Vagina (tissue), 2 donors: ENCODE measurements at regions not wholly inside any gene's neighbourhood (a gene's known extent, or its start where the extent isn't known, plus 50 kb on each side); places are given as distances from the start of the nearest gene placed in this dataset.

Experiments used
- DNase-seq, 2 donors: peaks; one replicate each; pipeline ENCODE4 v3.0.0-alpha.2; 2017; ENCODE audit errors: extremely low spot score in 2 of 2
- H3K27ac ChIP-seq: fragments of 200-600 bp; sonication (generic); one replicate; pipeline ENCODE4 v1.5.1; 2019
- H3K27me3 ChIP-seq: fragments of 200-600 bp; sonication (generic); one replicate; pipeline ENCODE4 v1.5.1; 2019
- H3K36me3 ChIP-seq, 2 donors: fragments of 200-600 bp; sonication (generic); one replicate each; pipeline ENCODE4 v1.5.1; 2017 to 2019
- H3K4me1 ChIP-seq: fragments of 200-600 bp; sonication (generic); one replicate; pipeline ENCODE4 v1.5.1; 2019
- H3K4me3 ChIP-seq, 2 donors: fragments of 200-600 bp; sonication (generic); 1 replicate in 1 of 2; 2 replicates in 1 of 2; pipeline ENCODE4 v1.5.1; 2016 to 2019
- H3K9me3 ChIP-seq: fragments of 200-600 bp; sonication (generic); one replicate; pipeline ENCODE4 v1.5.1; 2019
- POLR2A ChIP-seq, 2 donors: fragments of 450-650 bp; IDR thresholded peaks; one replicate each; pipeline ENCODE4 v1.6.1; 2017; ENCODE audit warnings: antibody characterized with exemption in 2 of 2, mild to moderate bottlenecking in 2 of 2, moderate library complexity in 2 of 2
- POLR2AphosphoS5 ChIP-seq, 2 donors: sonication (generic); formaldehyde crosslinking; IDR thresholded peaks; one replicate each; pipeline ENCODE4 v1.9.0; 2017; ENCODE audit warnings: antibody characterized with exemption in 2 of 2, mild to moderate bottlenecking in 2 of 2, low read depth in 1 of 2; ENCODE audit not compliant: insufficient read depth in 1 of 2
- intact Hi-C: fragments of 100-400 bp; cut with DNase I; formaldehyde crosslinking; loops from one replicate; pipeline ENCODE4 v1.15.1; 2023
- TF ChIP-seq, protein P1 (sequence below), 3 experiments: fragments of 450-650 bp in 2 of 3; fragments of 200-600 bp in 1 of 3; sonication (generic) in 1 of 3; IDR thresholded peaks; one replicate each; pipeline ENCODE4 v1.5.1; 2017 to 2019; ENCODE audit warnings: antibody characterized with exemption in 3 of 3, mild to moderate bottlenecking in 2 of 3, moderate library complexity in 2 of 3

DNA sequence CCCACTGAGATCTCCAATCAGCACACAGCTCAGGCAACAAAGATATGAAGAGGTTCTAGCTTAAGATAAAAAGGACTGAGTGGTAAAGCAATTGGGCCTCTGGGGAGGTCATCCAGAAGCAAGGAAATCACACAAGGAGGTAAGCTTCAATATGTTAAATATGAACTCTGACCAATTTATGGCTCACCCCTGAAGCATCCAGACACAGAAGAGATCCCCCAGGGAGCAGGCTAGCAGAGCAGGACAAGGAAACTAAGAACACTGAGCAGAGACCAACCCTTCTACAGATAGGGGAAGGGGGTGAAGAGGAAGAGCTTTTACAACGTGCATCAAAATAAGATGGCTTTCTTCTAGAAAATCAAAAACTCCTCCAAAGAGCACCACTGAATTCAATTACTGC, 616.2 kb downstream of the DNAH5 start:
- intact Hi-C loops = no loop called here
- Histone ChIP-seq H3K27me3 (no peaks in the 10 kb centered on the region), H3K27ac (no peak overlapping the region), H3K4me1 (no peaks in the 10 kb centered on the region), H3K4me3 (no peak overlapping the region), H3K9me3 (no peaks in the 10 kb centered on the region), H3K36me3 (no peaks in the 10 kb centered on the region)
- no peak for DNase-seq
- TF ChIP-seq POLR2A (IDR thresholded peaks at IDR 0.05) (no peak), POLR2AphosphoS5 (IDR thresholded peaks at IDR 0.05; ENCODE audit: insufficient read depth in 1 of 2, low read depth in 1 of 2) (no peak)
- TF ChIP-seq, protein P1, sequence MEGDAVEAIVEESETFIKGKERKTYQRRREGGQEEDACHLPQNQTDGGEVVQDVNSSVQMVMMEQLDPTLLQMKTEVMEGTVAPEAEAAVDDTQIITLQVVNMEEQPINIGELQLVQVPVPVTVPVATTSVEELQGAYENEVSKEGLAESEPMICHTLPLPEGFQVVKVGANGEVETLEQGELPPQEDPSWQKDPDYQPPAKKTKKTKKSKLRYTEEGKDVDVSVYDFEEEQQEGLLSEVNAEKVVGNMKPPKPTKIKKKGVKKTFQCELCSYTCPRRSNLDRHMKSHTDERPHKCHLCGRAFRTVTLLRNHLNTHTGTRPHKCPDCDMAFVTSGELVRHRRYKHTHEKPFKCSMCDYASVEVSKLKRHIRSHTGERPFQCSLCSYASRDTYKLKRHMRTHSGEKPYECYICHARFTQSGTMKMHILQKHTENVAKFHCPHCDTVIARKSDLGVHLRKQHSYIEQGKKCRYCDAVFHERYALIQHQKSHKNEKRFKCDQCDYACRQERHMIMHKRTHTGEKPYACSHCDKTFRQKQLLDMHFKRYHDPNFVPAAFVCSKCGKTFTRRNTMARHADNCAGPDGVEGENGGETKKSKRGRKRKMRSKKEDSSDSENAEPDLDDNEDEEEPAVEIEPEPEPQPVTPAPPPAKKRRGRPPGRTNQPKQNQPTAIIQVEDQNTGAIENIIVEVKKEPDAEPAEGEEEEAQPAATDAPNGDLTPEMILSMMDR (IDR thresholded peaks at IDR 0.05) = no peak

DNA sequence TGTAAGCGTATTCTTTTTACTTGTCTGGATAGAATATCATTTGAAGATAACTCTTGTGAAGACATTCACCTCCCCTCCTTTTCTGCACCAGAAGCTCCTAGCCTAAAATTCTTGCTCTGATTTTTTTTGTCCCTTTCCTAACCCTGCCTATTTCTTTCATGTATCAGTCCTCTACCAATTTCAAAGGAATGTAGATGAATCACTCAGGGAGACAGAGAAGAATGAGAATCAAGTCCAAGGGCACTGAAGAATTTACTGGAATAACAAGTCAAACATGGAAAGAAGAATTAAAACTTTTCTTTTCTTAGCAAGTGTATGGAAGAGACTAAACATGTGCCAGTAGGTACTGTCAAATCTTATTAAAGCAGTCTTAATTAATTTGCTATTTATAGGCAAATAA, 618.7 kb downstream of the DNAH5 start:
- Histone ChIP-seq H3K4me1 (no peaks in the 10 kb centered on the region), H3K4me3 (no peak overlapping the region), H3K9me3 (no peaks in the 10 kb centered on the region), H3K27me3 (no peaks in the 10 kb centered on the region), H3K36me3 (no peaks in the 10 kb centered on the region), H3K27ac (no peak overlapping the region)
- intact Hi-C loops = no loop called here
- no peak for TF ChIP-seq POLR2A (IDR thresholded peaks at IDR 0.05)
- TF ChIP-seq, protein P1 (IDR thresholded peaks at IDR 0.05) = no peak
- no peak for TF ChIP-seq POLR2AphosphoS5 (IDR thresholded peaks at IDR 0.05; ENCODE audit: insufficient read depth in 1 of 2, low read depth in 1 of 2)
- DNase-seq = no peak

DNA sequence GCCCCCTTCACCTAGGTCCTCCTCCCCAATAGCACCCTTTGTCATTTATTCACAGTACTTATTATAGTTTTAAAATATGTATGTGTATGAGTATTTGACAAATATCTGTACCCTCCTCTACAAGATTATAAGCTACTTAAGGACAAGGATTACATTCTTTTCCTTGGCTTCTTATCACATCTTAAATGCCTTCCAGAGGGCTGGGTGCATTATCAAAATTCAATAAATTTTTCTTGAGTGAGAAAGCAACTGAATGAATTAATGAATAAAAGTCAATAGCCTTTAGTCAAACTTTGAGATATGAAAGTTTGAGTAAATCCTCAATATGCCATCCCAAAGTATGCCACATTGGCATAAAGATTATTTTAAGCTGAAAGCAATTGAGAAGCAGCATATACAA, 621.7 kb downstream of the DNAH5 start:
- Histone ChIP-seq H3K36me3 (no peaks in the 10 kb centered on the region), H3K4me3 (no peak overlapping the region), H3K4me1 (no peaks in the 10 kb centered on the region), H3K27me3 (no peaks in the 10 kb centered on the region), H3K9me3 (no peaks in the 10 kb centered on the region), H3K27ac (no peak overlapping the region)
- intact Hi-C loops = no loop called here
- TF ChIP-seq POLR2A (IDR thresholded peaks at IDR 0.05) = no peak
- no peak for TF ChIP-seq POLR2AphosphoS5 (IDR thresholded peaks at IDR 0.05; ENCODE audit: insufficient read depth in 1 of 2, low read depth in 1 of 2)
- TF ChIP-seq, protein P1 (IDR thresholded peaks at IDR 0.05) = no peak
- DNase-seq = no peak

DNA sequence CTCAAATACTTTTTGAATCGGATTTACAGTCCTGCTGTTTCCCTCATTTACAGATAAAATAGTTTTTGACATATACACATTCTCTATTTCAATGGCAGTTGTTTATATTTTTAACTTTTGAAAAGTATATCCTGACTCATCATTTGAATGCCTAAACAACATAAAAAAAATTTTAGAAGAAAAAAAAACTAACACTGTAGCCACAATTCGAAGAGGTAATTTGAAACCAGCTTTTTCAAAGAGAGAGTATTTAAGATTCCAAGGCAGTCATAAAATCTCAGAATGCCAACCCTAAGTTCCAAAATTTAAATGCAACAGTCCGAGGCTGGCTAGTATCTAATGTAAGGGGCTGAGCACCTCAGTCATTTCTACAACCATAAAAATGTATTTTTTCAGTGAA, 626.8 kb downstream of the DNAH5 start:
- no peaks in the 10 kb centered on the region for H3K36me3 ChIP-seq
- H3K9me3 ChIP-seq = no peaks in the 10 kb centered on the region
- TF ChIP-seq, protein P1 (IDR thresholded peaks at IDR 0.05) = no peak
- no peak for TF ChIP-seq POLR2AphosphoS5 (IDR thresholded peaks at IDR 0.05; ENCODE audit: insufficient read depth in 1 of 2, low read depth in 1 of 2)
- no peak for TF ChIP-seq POLR2A (IDR thresholded peaks at IDR 0.05)
- no peak overlapping the region for H3K4me3 ChIP-seq
- no peak overlapping the region for H3K27ac ChIP-seq
- H3K27me3 ChIP-seq = no peaks in the 10 kb centered on the region
- H3K4me1 ChIP-seq = no peaks in the 10 kb centered on the region
- DNase-seq = no peak
- intact Hi-C loops = no loop called here

DNA sequence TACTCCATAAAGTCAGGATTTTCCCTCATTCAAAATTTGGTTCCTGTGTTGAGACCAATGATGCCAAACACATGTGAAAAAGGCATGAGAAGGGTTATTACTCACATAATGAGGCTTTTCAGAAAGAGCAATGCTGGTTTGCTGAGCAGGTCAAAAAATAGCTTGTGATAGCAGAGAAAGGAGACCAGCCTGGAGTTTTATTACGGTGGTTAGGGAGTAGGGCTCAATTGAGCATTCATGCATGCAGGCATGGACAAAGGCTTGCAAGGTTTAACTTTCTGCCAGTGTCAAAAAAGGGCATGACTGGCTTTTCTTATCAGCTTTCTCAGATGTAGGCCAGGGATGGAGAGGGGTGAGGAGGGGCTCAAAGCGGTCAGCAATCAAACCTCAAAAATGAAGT, 628.3 kb downstream of the DNAH5 start:
- Histone ChIP-seq H3K27ac (no peak overlapping the region), H3K27me3 (no peaks in the 10 kb centered on the region), H3K4me1 (no peaks in the 10 kb centered on the region), H3K9me3 (no peaks in the 10 kb centered on the region), H3K4me3 (no peak overlapping the region), H3K36me3 (no peaks in the 10 kb centered on the region)
- TF ChIP-seq, protein P1 (IDR thresholded peaks at IDR 0.05) = no peak
- TF ChIP-seq POLR2AphosphoS5 (IDR thresholded peaks at IDR 0.05; ENCODE audit: insufficient read depth in 1 of 2, low read depth in 1 of 2) (no peak), POLR2A (IDR thresholded peaks at IDR 0.05) (no peak)
- intact Hi-C loops = no loop called here
- DNase-seq = no peak
